GM12878 (cell line): ENCODE measurements at regions not wholly inside any gene's neighbourhood (a gene's known extent, or its start where the extent isn't known, plus 50 kb on each side); places are given as distances from the start of the nearest gene placed in this dataset.

Experiments used
- ATAC-seq: fragments of 200-7000 bp; cut with Tn5 transposase; 3 replicates; pipeline ENCODE4 v1.9.1; 2020; ENCODE audit warnings: mild to moderate bottlenecking, moderate library complexity
- BruUV-seq: library from RNA; stranded (reverse); fragments of 400-500 nt; replicated peaks from 2 replicates; lab custom pipeline; 2021; lab: Mats Ljungman, UMichigan
- CTCF ChIA-PET: fragments of 300-600 bp; sonication (Branson Sonifier 250); formaldehyde crosslinking; extraction: SDS; loops from one replicate; lab custom pipeline; 2021; ENCODE audit warnings: inconsistent platforms; lab: Yijun Ruan, JAX
- POLR2A ChIA-PET: fragments of 350-600 bp; formaldehyde crosslinking; extraction: SDS; loops from one replicate; lab custom pipeline; 2021; ENCODE audit warnings: inconsistent platforms; lab: Charles Lee
- RAD21 ChIA-PET: fragments of 300-600 bp; sonication (Branson Sonifier 250); formaldehyde crosslinking; loops from one replicate; lab custom pipeline; 2023; ENCODE audit warnings: antibody characterized with exemption; ENCODE audit not compliant: unreplicated experiment; lab: Charles Lee
- SMC1A ChIA-PET: fragments of 300-600 bp; sonication (Branson Sonifier 250); formaldehyde crosslinking; loops from one replicate; lab custom pipeline; 2023; ENCODE audit not compliant: unreplicated experiment, uncharacterized antibody; lab: Charles Lee
- DNase-seq: peaks from one replicate; pipeline ENCODE4 v3.0.0-alpha.2; 2011; ENCODE audit warnings: low read depth, low spot score
- FAIRE-seq: peaks from 3 replicates; lab custom pipeline; 2011; peaks lifted over from hg19 to GRCh38; lab: Jason Lieb, UNC
- H2AFZ ChIP-seq: 2 replicates; pipeline ENCODE4 v1.6.0; 2011; ENCODE audit warnings: low read depth, low read length, control low read depth; ENCODE audit not compliant: control insufficient read depth
- H3K27ac ChIP-seq: 2 replicates; pipeline ENCODE4 v1.5.1; 2011; ENCODE audit warnings: control low read depth; ENCODE audit not compliant: control insufficient read depth, insufficient read depth
- H3K27me3 ChIP-seq, 2 experiments: replicated peaks in 1 of 2; 2 replicates each; pipeline versions ENCODE4 v1.6.0 to v1.6.1; 2011; ENCODE audit warnings: low read length in 1 of 2; ENCODE audit not compliant: control insufficient read depth in 2 of 2, insufficient read depth in 2 of 2
- H3K36me3 ChIP-seq, 2 experiments: 2 replicates each; pipeline ENCODE4 v1.5.1; 2011; ENCODE audit warnings: low read length in 1 of 2; ENCODE audit not compliant: control insufficient read depth in 2 of 2, insufficient read depth in 2 of 2
- H3K4me1 ChIP-seq: 2 replicates; pipeline ENCODE4 v1.6.1; 2011; ENCODE audit warnings: mild to moderate bottlenecking, low read length, moderate library complexity, mixed read lengths; ENCODE audit not compliant: control insufficient read depth, insufficient read depth
- H3K4me2 ChIP-seq: 2 replicates; pipeline ENCODE4 v1.6.0; 2011; ENCODE audit warnings: control low read depth; ENCODE audit not compliant: control insufficient read depth, insufficient read depth
- H3K4me3 ChIP-seq: fragments of 200-600 bp; sonication (generic); 2 replicates; pipeline ENCODE4 v1.5.1; 2016
- H3K79me2 ChIP-seq: 2 replicates; pipeline ENCODE4 v1.6.0; 2011; ENCODE audit warnings: low read length; ENCODE audit not compliant: control insufficient read depth, insufficient read depth
- H3K9ac ChIP-seq: 2 replicates; pipeline ENCODE4 v1.8.0; 2011; ENCODE audit warnings: low read length, control low read depth, mixed read lengths; ENCODE audit not compliant: control insufficient read depth, insufficient read depth
- H3K9me3 ChIP-seq: replicated peaks from 3 replicates; pipeline ENCODE4 v1.5.1; 2011; ENCODE audit warnings: mild to moderate bottlenecking, low read length; ENCODE audit not compliant: control insufficient read depth, insufficient read depth
- H4K20me1 ChIP-seq: 2 replicates; pipeline ENCODE4 v1.6.0; 2011; ENCODE audit not compliant: control insufficient read depth, insufficient read depth
- BMI1 ChIP-seq: fragments of 450-650 bp; IDR thresholded peaks from 2 replicates; pipeline ENCODE4 v1.6.1; 2016; ENCODE audit warnings: mild to moderate bottlenecking, moderate library complexity, borderline replicate concordance
- CHD1 ChIP-seq: IDR thresholded peaks from 2 replicates; pipeline ENCODE4 v1.6.1; 2012; ENCODE audit warnings: low read depth, low read length, improper control_type of control experiment
- HDAC2 ChIP-seq: fragments of 200-600 bp; sonication (generic); IDR thresholded peaks from 2 replicates; pipeline ENCODE4 v1.6.1; 2017
- LARP7 ChIP-seq: fragments of 450-650 bp; IDR thresholded peaks from 2 replicates; pipeline ENCODE4 v1.6.1; 2017; ENCODE audit warnings: mild to moderate bottlenecking
- MXI1 ChIP-seq: fragments of 150-350 bp; IDR thresholded peaks from 2 replicates; pipeline ENCODE4 v1.6.1; 2011; ENCODE audit warnings: low read depth, mild to moderate bottlenecking, inconsistent platforms, low read length, improper control_type of control experiment
- NFIC ChIP-seq: IDR thresholded peaks from 2 replicates; pipeline ENCODE4 v1.6.1; 2012; ENCODE audit warnings: low read depth, mild to moderate bottlenecking, inconsistent platforms, low read length, moderate library complexity
- NFXL1 ChIP-seq: fragments of 450-650 bp; IDR thresholded peaks from 2 replicates; pipeline ENCODE4 v1.6.1; 2017; ENCODE audit warnings: antibody characterized with exemption, mild to moderate bottlenecking, borderline replicate concordance
- NFYA ChIP-seq: IDR thresholded peaks from 2 replicates; pipeline ENCODE4 v1.6.1; 2011; ENCODE audit warnings: low read depth, mild to moderate bottlenecking, low read length, improper control_type of control experiment, borderline replicate concordance
- POU2F2 ChIP-seq: IDR thresholded peaks from 3 replicates; pipeline ENCODE4 v1.6.1; 2011; ENCODE audit warnings: low read depth, mild to moderate bottlenecking, low read length, borderline replicate concordance
- RBBP5 ChIP-seq: fragments of 200-600 bp; sonication (generic); conservative IDR thresholded peaks from 2 replicates; pipeline ENCODE4 v1.6.1; 2016
- TCF3 ChIP-seq: IDR thresholded peaks from 2 replicates; pipeline ENCODE4 v1.6.1; 2012; ENCODE audit warnings: low read depth, mild to moderate bottlenecking, low read length, borderline replicate concordance; ENCODE audit not compliant: insufficient read depth
- ZNF274 ChIP-seq: IDR thresholded peaks from one replicate; pipeline ENCODE4 v1.8.0; 2011; ENCODE audit not compliant: insufficient read length, insufficient read depth
- WGBS: methylation state at CpG from one replicate; pipeline ENCODE4 v1.1.6; 2016; ENCODE audit warnings: low lambda C conversion rate; ENCODE audit not compliant: insufficient replicate concordance, insufficient coverage; ENCODE audit errors: missing lambda C conversion rate; 5-methylcytosine and 5-hydroxymethylcytosine counted together
- in situ Hi-C: fragments of 300-500 bp; cut with MboI; formaldehyde crosslinking; loops from 9 replicates; pipeline ENCODE4 v1.14.3; 2018; ENCODE audit warnings: mixed read lengths
- intact Hi-C: fragments of 100-400 bp; cut with micrococcal nuclease; formaldehyde crosslinking; loops from one replicate; pipeline ENCODE4 v1.14.2; 2022; ENCODE audit not compliant: unreplicated experiment
- TF ChIP-seq, protein P1 (sequence below): fragments of 150-350 bp; IDR thresholded peaks from 2 replicates; pipeline ENCODE4 v1.6.1; 2016; ENCODE audit warnings: low read depth, low read length
- TF ChIP-seq, protein P2 (sequence below): fragments of 450-650 bp; IDR thresholded peaks from 2 replicates; pipeline ENCODE4 v1.6.1; 2017; ENCODE audit warnings: mild to moderate bottlenecking
- TF ChIP-seq, protein P3 (sequence below): fragments of 450-650 bp; IDR thresholded peaks from 2 replicates; pipeline ENCODE4 v1.6.1; 2017; ENCODE audit warnings: mild to moderate bottlenecking, moderate library complexity

DNA sequence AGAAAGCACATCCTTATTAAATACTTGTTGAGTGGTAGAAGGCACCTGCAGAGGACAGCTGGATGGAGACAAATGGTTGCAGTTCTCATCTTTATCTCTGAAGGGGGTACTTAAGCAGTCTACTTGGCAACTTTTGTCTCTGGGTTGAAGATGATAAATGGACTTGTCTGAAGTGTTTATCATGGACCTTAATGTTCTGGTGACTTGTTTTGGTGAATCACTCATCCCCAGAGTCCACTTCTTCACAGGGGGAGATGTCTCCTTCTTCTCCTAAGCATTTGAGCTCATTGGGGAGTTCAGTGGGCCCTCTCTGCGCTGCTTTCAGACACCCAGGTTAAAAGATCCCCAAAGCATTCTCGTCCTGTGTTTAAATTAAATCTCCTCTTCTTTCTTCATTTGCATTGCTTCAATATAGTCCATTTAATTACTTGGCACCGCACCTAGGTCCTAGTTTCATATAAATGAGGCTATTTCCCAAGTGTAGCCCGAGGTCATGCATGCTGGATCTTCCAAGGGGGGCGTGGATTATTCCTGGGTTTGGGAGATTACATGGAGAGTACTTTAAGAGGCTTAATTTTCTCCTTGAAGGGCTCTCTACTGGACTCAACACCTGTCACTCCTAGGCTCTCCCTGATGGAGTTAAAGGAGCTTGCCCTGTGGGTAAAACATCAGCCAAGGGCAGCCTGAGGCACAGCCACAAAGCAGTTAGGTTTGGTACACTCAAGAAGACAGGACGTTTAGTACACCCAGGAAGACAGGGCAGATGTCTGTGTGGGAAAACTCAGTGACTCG is 239.3 kb upstream of the C2CD4B start:
- Histone ChIP-seq H3K4me3 (no peak overlapping the region), H2AFZ (no peak overlapping the region), H3K9ac (no peak overlapping the region), H3K27ac (no peak overlapping the region), H4K20me1 (no peaks in the 10 kb centered on the region), H3K27me3 (no peaks in the 10 kb centered on the region; a peak in 2 of 4 replicates), H3K36me3 (no peaks in the 10 kb centered on the region), H3K79me2 (no peaks in the 10 kb centered on the region), H3K4me2 (no peak overlapping the region), H3K4me1 (no peaks in the 10 kb centered on the region), H3K9me3 (no peaks in the 10 kb centered on the region; the same call in 2 of the 3 replicates)
- no TSS peak for BruUV-seq
- intact Hi-C loops: no loop called here
- DNase-seq (no peak), ATAC-seq (no peak), FAIRE-seq (no peak)
- ChIA-PET POLR2A (no interaction called here), SMC1A (interaction anchor here (0.6 kb wide), 1 partner anchor 41 kb away, joined by 7 read pairs; no protein-coding TSS in a partner anchor), CTCF (no interaction called here), RAD21 (no interaction called here)
- WGBS: 4% methylated on average over 7 of the region's 7 CpGs
- in situ Hi-C loops: no loop called here
- TF ChIP-seq NFXL1: no peak
- no peak for TF ChIP-seq RBBP5
- no peak for TF ChIP-seq NFIC
- no peak for TF ChIP-seq POU2F2
- TF ChIP-seq TCF3: no peak
- TF ChIP-seq BMI1: no peak
- TF ChIP-seq ZNF274: no peak
- TF ChIP-seq HDAC2: no peak
- TF ChIP-seq, protein P1, sequence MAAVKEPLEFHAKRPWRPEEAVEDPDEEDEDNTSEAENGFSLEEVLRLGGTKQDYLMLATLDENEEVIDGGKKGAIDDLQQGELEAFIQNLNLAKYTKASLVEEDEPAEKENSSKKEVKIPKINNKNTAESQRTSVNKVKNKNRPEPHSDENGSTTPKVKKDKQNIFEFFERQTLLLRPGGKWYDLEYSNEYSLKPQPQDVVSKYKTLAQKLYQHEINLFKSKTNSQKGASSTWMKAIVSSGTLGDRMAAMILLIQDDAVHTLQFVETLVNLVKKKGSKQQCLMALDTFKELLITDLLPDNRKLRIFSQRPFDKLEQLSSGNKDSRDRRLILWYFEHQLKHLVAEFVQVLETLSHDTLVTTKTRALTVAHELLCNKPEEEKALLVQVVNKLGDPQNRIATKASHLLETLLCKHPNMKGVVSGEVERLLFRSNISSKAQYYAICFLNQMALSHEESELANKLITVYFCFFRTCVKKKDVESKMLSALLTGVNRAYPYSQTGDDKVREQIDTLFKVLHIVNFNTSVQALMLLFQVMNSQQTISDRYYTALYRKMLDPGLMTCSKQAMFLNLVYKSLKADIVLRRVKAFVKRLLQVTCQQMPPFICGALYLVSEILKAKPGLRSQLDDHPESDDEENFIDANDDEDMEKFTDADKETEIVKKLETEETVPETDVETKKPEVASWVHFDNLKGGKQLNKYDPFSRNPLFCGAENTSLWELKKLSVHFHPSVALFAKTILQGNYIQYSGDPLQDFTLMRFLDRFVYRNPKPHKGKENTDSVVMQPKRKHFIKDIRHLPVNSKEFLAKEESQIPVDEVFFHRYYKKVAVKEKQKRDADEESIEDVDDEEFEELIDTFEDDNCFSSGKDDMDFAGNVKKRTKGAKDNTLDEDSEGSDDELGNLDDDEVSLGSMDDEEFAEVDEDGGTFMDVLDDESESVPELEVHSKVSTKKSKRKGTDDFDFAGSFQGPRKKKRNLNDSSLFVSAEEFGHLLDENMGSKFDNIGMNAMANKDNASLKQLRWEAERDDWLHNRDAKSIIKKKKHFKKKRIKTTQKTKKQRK: no peak
- TF ChIP-seq, protein P2, sequence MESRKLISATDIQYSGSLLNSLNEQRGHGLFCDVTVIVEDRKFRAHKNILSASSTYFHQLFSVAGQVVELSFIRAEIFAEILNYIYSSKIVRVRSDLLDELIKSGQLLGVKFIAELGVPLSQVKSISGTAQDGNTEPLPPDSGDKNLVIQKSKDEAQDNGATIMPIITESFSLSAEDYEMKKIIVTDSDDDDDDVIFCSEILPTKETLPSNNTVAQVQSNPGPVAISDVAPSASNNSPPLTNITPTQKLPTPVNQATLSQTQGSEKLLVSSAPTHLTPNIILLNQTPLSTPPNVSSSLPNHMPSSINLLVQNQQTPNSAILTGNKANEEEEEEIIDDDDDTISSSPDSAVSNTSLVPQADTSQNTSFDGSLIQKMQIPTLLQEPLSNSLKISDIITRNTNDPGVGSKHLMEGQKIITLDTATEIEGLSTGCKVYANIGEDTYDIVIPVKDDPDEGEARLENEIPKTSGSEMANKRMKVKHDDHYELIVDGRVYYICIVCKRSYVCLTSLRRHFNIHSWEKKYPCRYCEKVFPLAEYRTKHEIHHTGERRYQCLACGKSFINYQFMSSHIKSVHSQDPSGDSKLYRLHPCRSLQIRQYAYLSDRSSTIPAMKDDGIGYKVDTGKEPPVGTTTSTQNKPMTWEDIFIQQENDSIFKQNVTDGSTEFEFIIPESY: no peak
- TF ChIP-seq, protein P3, sequence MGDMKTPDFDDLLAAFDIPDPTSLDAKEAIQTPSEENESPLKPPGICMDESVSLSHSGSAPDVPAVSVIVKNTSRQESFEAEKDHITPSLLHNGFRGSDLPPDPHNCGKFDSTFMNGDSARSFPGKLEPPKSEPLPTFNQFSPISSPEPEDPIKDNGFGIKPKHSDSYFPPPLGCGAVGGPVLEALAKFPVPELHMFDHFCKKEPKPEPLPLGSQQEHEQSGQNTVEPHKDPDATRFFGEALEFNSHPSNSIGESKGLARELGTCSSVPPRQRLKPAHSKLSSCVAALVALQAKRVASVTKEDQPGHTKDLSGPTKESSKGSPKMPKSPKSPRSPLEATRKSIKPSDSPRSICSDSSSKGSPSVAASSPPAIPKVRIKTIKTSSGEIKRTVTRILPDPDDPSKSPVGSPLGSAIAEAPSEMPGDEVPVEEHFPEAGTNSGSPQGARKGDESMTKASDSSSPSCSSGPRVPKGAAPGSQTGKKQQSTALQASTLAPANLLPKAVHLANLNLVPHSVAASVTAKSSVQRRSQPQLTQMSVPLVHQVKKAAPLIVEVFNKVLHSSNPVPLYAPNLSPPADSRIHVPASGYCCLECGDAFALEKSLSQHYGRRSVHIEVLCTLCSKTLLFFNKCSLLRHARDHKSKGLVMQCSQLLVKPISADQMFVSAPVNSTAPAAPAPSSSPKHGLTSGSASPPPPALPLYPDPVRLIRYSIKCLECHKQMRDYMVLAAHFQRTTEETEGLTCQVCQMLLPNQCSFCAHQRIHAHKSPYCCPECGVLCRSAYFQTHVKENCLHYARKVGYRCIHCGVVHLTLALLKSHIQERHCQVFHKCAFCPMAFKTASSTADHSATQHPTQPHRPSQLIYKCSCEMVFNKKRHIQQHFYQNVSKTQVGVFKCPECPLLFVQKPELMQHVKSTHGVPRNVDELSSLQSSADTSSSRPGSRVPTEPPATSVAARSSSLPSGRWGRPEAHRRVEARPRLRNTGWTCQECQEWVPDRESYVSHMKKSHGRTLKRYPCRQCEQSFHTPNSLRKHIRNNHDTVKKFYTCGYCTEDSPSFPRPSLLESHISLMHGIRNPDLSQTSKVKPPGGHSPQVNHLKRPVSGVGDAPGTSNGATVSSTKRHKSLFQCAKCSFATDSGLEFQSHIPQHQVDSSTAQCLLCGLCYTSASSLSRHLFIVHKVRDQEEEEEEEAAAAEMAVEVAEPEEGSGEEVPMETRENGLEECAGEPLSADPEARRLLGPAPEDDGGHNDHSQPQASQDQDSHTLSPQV: no peak
- no peak for TF ChIP-seq MXI1
- TF ChIP-seq CHD1: no peak
- TF ChIP-seq LARP7: no peak
- TF ChIP-seq NFYA: no peak
